HepG2 (cell line): ENCODE measurements at regions not wholly inside any gene's neighbourhood (a gene's known extent, or its start where the extent isn't known, plus 50 kb on each side); places are given as distances from the start of the nearest gene placed in this dataset.

Experiments
- ATAC-seq: fragments of 200-7000 bp; cut with Tn5 transposase; 3 replicates; pipeline ENCODE4 v1.9.1; 2020; ENCODE audit warnings: mild to moderate bottlenecking, moderate library complexity
- BruUV-seq: library from RNA; stranded (reverse); fragments of 400-500 nt; replicated peaks from 2 replicates; lab custom pipeline; 2021; lab: Mats Ljungman, UMichigan
- CTCF ChIA-PET: fragments of 300-600 bp; formaldehyde crosslinking; extraction: SDS; loops from one replicate; lab custom pipeline; 2021; ENCODE audit warnings: low total read pairs, inconsistent platforms, low intra/inter-chr PET ratio; lab: Yijun Ruan, JAX
- POLR2A ChIA-PET: fragments of 350-600 bp; sonication (Branson Sonifier 250); formaldehyde crosslinking; loops from one replicate; lab custom pipeline; 2020; ENCODE audit warnings: antibody characterized with exemption, inconsistent platforms; lab: Yijun Ruan, JAX
- DNase-seq: peaks from one replicate; pipeline ENCODE4 v3.0.0-alpha.2; 2015; ENCODE audit warnings: low spot score
- FAIRE-seq: peaks from 3 replicates; lab custom pipeline; 2011; peaks lifted over from hg19 to GRCh38; lab: Jason Lieb, UNC
- H2AFZ ChIP-seq: one replicate; pipeline ENCODE4 v1.6.1; 2011; ENCODE audit warnings: low read length, inconsistent platforms
- H3K27ac ChIP-seq: fragments of 300-600 bp; 3 replicates; pipeline ENCODE4 v1.8.0; 2011; ENCODE audit warnings: mixed run types, mild to moderate bottlenecking, mixed read lengths, low read length, inconsistent platforms; ENCODE audit not compliant: insufficient read depth; ENCODE audit errors: extremely low read length
- H3K27me3 ChIP-seq, 2 experiments: fragments of 200-600 bp in 1 of 2; 2 replicates in 1 of 2; 3 replicates in 1 of 2; pipeline versions ENCODE4 v1.6.0 to v1.8.0; 2011; ENCODE audit warnings: low read length in 2 of 2, mild to moderate bottlenecking in 2 of 2, moderate library complexity in 2 of 2, inconsistent platforms in 1 of 2; ENCODE audit not compliant: insufficient read depth in 2 of 2, control insufficient read depth in 1 of 2
- H3K36me3 ChIP-seq, 2 experiments: fragments of 200-600 bp in 1 of 2; replicated peaks in 1 of 2; 2 replicates in 1 of 2; 3 replicates in 1 of 2; pipeline versions ENCODE4 v1.5.1 to v1.8.0; 2011; ENCODE audit warnings: low read length in 2 of 2, inconsistent platforms in 1 of 2; ENCODE audit not compliant: insufficient read depth in 2 of 2, control insufficient read depth in 1 of 2
- H3K4me1 ChIP-seq: 2 replicates; pipeline ENCODE4 v1.5.1; 2012; ENCODE audit warnings: low read length, inconsistent platforms; ENCODE audit not compliant: insufficient read depth
- H3K4me2 ChIP-seq: 2 replicates; pipeline ENCODE4 v1.6.0; 2011; ENCODE audit warnings: low read depth, low read length, inconsistent platforms
- H3K4me3 ChIP-seq, 3 experiments: fragments of 200-600 bp in 1 of 3; sonication (generic), shearing (Covaris generic) in 1 of 3; replicated peaks in 1 of 3; 2 replicates each; pipeline ENCODE4 v1.5.1; 2011 to 2016; ENCODE audit warnings: low read length in 3 of 3, inconsistent platforms in 2 of 3, low read depth in 2 of 3, mild to moderate bottlenecking in 2 of 3, control low read depth in 1 of 3, mixed read lengths in 1 of 3; ENCODE audit not compliant: insufficient read depth in 1 of 3
- H3K79me2 ChIP-seq: one replicate; pipeline ENCODE4 v1.6.1; 2011; ENCODE audit warnings: low read length, inconsistent platforms; ENCODE audit not compliant: insufficient read depth
- H3K9ac ChIP-seq: 2 replicates; pipeline ENCODE4 v1.6.0; 2011; ENCODE audit warnings: mild to moderate bottlenecking, low read depth, low read length, inconsistent platforms; ENCODE audit not compliant: insufficient read depth
- H3K9me3 ChIP-seq: 2 replicates; pipeline ENCODE4 v1.5.1; 2012; ENCODE audit warnings: mild to moderate bottlenecking, low read length
- H4K20me1 ChIP-seq: 2 replicates; pipeline ENCODE4 v1.6.0; 2011; ENCODE audit warnings: inconsistent platforms, mild to moderate bottlenecking, low read length, moderate library complexity; ENCODE audit not compliant: insufficient read depth
- FOXP1 ChIP-seq, 2 experiments: fragments of 450-650 bp in 1 of 2; IDR thresholded peaks; 2 replicates each; pipeline ENCODE4 v1.6.1; 2017 to 2018; ENCODE audit warnings: antibody characterized with exemption in 1 of 2
- HMG20A ChIP-seq: IDR thresholded peaks from 2 replicates; pipeline ENCODE4 v1.6.1; 2016; ENCODE audit warnings: borderline replicate concordance
- HNF4A ChIP-seq: sonication (generic); formaldehyde crosslinking; IDR thresholded peaks from 2 replicates; pipeline ENCODE4 v1.4.0; 2020; ENCODE audit warnings: missing genetic modification reagents
- NFATC3 ChIP-seq: sonication (generic); formaldehyde crosslinking; IDR thresholded peaks from 2 replicates; pipeline ENCODE4 v1.5.1; 2020; ENCODE audit warnings: mild to moderate bottlenecking, missing genetic modification reagents
- RBM22 ChIP-seq: fragments of 200-400 bp; formaldehyde crosslinking; optimal IDR thresholded peaks from 2 replicates; pipeline ENCODE3; 2017; ENCODE audit warnings: mild to moderate bottlenecking, low read length, moderate library complexity
- SALL2 ChIP-seq: sonication (generic); formaldehyde crosslinking; IDR thresholded peaks from 2 replicates; pipeline ENCODE4 v1.8.1; 2023; ENCODE audit warnings: mild to moderate bottlenecking, missing genetic modification reagents, inconsistent platforms
- ZMYM3 ChIP-seq: sonication (generic); formaldehyde crosslinking; IDR thresholded peaks from 2 replicates; pipeline ENCODE4 v1.5.1; 2020; ENCODE audit warnings: mild to moderate bottlenecking, missing genetic modification reagents
- ZNF558 ChIP-seq: sonication (generic); formaldehyde crosslinking; IDR thresholded peaks from 2 replicates; pipeline ENCODE4 v1.9.0; 2022; ENCODE audit warnings: mild to moderate bottlenecking, missing genetic modification reagents, borderline replicate concordance
- ZNF674 ChIP-seq: sonication (generic); formaldehyde crosslinking; IDR thresholded peaks from 2 replicates; pipeline ENCODE4 v1.5.0; 2020; ENCODE audit warnings: low read depth, mild to moderate bottlenecking, missing genetic modification reagents
- ZSCAN20 ChIP-seq: sonication (generic); formaldehyde crosslinking; IDR thresholded peaks from 2 replicates; pipeline ENCODE4 v1.4.0; 2020; ENCODE audit warnings: missing genetic modification reagents, mild to moderate bottlenecking, borderline replicate concordance
- WGBS: methylation state at CpG from one replicate; pipeline ENCODE4 v1.1.6; 2017; ENCODE audit warnings: low lambda C conversion rate; 5-methylcytosine and 5-hydroxymethylcytosine counted together
- in situ Hi-C: cut with HindIII; loops from 2 replicates; pipeline ENCODE4 v1.10.0; 2017; ENCODE audit warnings: low pct_unique_long_range_greater_than_20kb; ENCODE audit not compliant: extremely low pct_ligation_motif_present
- intact Hi-C: fragments of 100-400 bp; cut with micrococcal nuclease; formaldehyde crosslinking; loops from one replicate; pipeline ENCODE4 v1.10.0; 2022; ENCODE audit not compliant: unreplicated experiment
- TF ChIP-seq, protein P1 (sequence below): sonication (generic); formaldehyde crosslinking; IDR thresholded peaks from 2 replicates; pipeline ENCODE4 v1.4.0; 2020; ENCODE audit warnings: missing genetic modification reagents
- TF ChIP-seq, protein P2 (sequence below): IDR thresholded peaks from 2 replicates; pipeline ENCODE4 v1.6.1; 2012; ENCODE audit warnings: low read depth, low read length, improper control_type of control experiment

DNA sequence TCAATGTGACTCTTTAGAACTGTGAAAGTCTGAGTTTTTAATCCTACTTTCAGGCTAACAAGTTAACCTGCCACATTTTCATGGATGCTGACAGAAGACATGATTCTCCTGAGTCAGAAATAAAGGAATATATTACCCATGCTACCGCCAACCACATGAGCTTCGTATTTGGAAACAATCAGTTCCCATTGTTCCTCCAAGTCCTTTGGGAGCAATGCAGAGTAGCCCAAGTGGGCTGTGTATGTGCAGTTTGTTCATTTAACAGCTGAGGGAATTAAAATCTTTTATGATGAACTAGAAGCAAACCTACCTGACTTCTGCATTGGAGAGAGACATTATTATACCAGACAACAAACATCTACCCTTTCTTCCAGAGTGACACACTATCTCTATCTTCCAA lies 169.3 kb upstream of the BET1 start:
- H4K20me1 ChIP-seq: no peaks in the 10 kb centered on the region
- DNase-seq (no peak), FAIRE-seq (no peak), ATAC-seq (no peak)
- H3K9ac ChIP-seq: no peak overlapping the region
- H3K36me3 ChIP-seq: no peaks in the 10 kb centered on the region
- no peaks in the 10 kb centered on the region for H3K9me3 ChIP-seq
- BruUV-seq: no TSS peak
- H3K27me3 ChIP-seq: no peaks in the 10 kb centered on the region
- in situ Hi-C loops: no loop called here
- no peak overlapping the region for H3K4me2 ChIP-seq
- ChIA-PET CTCF (no interaction called here), POLR2A (no interaction called here)
- no peaks in the 10 kb centered on the region for H3K79me2 ChIP-seq
- H3K27ac ChIP-seq: no peak overlapping the region
- intact Hi-C loops: no loop called here
- TF ChIP-seq NFATC3 (CRISPR knock-in tag): no peak
- no peak for TF ChIP-seq ZMYM3
- whole genome bisulfite sequencing: 37% methylated on average over 2 of the region's 2 CpGs
- H3K4me1 ChIP-seq: no peaks in the 10 kb centered on the region
- no peak overlapping the region for H3K4me3 ChIP-seq
- H2AFZ ChIP-seq: no peak overlapping the region

DNA sequence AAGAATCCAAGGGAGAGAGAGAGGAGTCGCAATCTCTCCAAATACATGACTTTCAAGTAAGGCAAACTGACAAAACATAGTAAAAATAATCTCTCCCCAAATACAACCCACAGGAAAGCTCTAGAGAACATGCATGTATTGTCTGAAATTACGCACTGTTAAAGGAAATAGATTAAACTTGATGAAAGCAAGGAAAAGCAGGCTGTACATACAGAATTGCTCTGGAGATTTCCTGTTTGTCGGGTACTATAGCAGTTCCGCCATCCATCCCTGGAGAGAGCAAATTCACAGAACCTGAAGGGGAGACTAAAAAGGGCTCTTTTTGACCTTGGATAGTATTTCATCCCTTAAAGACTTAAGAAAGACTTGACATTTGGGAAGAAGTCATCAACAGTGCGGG lies 170.2 kb upstream of the BET1 start:
- no peak overlapping the region for H3K4me3 ChIP-seq
- in situ Hi-C loops: no loop called here
- ChIA-PET POLR2A (no interaction called here), CTCF (no interaction called here)
- intact Hi-C loops: loop anchor here (1.0 kb wide), 1 partner anchor 40 kb away; no protein-coding TSS in a partner anchor
- no peak overlapping the region for H2AFZ ChIP-seq
- BruUV-seq: no TSS peak
- no peak for ATAC-seq
- FAIRE-seq: no peak
- WGBS: 7% methylated on average over 5 of the region's 5 CpGs
- H3K4me2 ChIP-seq: no peak overlapping the region
- no peaks in the 10 kb centered on the region for H3K27me3 ChIP-seq
- H3K27ac ChIP-seq: no peak overlapping the region
- no peaks in the 10 kb centered on the region for H3K79me2 ChIP-seq
- no peak for DNase-seq
- H4K20me1 ChIP-seq: no peaks in the 10 kb centered on the region
- no peak overlapping the region for H3K9ac ChIP-seq
- no peaks in the 10 kb centered on the region for H3K9me3 ChIP-seq
- H3K36me3 ChIP-seq: no peaks in the 10 kb centered on the region
- H3K4me1 ChIP-seq: no peaks in the 10 kb centered on the region
- TF ChIP-seq, protein P1, sequence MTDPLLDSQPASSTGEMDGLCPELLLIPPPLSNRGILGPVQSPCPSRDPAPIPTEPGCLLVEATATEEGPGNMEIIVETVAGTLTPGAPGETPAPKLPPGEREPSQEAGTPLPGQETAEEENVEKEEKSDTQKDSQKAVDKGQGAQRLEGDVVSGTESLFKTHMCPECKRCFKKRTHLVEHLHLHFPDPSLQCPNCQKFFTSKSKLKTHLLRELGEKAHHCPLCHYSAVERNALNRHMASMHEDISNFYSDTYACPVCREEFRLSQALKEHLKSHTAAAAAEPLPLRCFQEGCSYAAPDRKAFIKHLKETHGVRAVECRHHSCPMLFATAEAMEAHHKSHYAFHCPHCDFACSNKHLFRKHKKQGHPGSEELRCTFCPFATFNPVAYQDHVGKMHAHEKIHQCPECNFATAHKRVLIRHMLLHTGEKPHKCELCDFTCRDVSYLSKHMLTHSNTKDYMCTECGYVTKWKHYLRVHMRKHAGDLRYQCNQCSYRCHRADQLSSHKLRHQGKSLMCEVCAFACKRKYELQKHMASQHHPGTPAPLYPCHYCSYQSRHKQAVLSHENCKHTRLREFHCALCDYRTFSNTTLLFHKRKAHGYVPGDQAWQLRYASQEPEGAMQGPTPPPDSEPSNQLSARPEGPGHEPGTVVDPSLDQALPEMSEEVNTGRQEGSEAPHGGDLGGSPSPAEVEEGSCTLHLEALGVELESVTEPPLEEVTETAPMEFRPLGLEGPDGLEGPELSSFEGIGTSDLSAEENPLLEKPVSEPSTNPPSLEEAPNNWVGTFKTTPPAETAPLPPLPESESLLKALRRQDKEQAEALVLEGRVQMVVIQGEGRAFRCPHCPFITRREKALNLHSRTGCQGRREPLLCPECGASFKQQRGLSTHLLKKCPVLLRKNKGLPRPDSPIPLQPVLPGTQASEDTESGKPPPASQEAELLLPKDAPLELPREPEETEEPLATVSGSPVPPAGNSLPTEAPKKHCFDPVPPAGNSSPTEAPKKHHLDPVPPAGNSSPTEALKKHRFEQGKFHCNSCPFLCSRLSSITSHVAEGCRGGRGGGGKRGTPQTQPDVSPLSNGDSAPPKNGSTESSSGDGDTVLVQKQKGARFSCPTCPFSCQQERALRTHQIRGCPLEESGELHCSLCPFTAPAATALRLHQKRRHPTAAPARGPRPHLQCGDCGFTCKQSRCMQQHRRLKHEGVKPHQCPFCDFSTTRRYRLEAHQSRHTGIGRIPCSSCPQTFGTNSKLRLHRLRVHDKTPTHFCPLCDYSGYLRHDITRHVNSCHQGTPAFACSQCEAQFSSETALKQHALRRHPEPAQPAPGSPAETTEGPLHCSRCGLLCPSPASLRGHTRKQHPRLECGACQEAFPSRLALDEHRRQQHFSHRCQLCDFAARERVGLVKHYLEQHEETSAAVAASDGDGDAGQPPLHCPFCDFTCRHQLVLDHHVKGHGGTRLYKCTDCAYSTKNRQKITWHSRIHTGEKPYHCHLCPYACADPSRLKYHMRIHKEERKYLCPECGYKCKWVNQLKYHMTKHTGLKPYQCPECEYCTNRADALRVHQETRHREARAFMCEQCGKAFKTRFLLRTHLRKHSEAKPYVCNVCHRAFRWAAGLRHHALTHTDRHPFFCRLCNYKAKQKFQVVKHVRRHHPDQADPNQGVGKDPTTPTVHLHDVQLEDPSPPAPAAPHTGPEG (CRISPR knock-in tag): no peak
- TF ChIP-seq ZNF558 (CRISPR knock-in tag): no peak
- TF ChIP-seq ZSCAN20 (CRISPR knock-in tag): no peak
- TF ChIP-seq, protein P2, sequence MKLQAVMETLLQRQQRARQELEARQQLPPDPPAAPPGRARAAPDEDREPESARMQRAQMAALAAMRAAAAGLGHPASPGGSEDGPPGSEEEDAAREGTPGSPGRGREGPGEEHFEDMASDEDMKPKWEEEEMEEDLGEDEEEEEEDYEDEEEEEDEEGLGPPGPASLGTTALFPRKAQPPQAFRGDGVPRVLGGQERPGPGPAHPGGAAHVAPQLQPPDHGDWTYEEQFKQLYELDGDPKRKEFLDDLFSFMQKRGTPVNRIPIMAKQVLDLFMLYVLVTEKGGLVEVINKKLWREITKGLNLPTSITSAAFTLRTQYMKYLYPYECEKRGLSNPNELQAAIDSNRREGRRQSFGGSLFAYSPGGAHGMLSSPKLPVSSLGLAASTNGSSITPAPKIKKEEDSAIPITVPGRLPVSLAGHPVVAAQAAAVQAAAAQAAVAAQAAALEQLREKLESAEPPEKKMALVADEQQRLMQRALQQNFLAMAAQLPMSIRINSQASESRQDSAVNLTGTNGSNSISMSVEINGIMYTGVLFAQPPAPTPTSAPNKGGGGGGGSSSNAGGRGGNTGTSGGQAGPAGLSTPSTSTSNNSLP: no peak
- TF ChIP-seq RBM22: no peak
- no peak for TF ChIP-seq SALL2 (CRISPR knock-in tag)
- no peak for TF ChIP-seq HNF4A
- TF ChIP-seq ZNF674: no peak
- TF ChIP-seq FOXP1 (IDR thresholded peaks at IDR 0.05): no peak
- TF ChIP-seq FOXP1 (CRISPR knock-in tag; IDR thresholded peaks at IDR 0.05): no peak
- TF ChIP-seq HMG20A (CRISPR knock-in tag): no peak
